K562 (cell line): ENCODE measurements at regions not wholly inside any gene's neighbourhood (a gene's known extent, or its start where the extent isn't known, plus 50 kb on each side); places are given as distances from the start of the nearest gene placed in this dataset.

Experiments
- COPS2 ChIP-seq: fragments of 450-650 bp; conservative IDR thresholded peaks from 2 replicates; pipeline ENCODE4 v1.6.1; 2016; ENCODE audit warnings: mild to moderate bottlenecking, moderate library complexity
- GABPA ChIP-seq: fragments of 200-800 bp; sonication (Bioruptor generic); conservative IDR thresholded peaks from 2 replicates; pipeline ENCODE4 v1.6.1; 2016; ENCODE audit warnings: low read depth, missing genetic modification characterization, missing compliant biosample characterization
- KAT2B ChIP-seq: IDR thresholded peaks from one replicate; pipeline ENCODE4 v1.6.1; 2012; ENCODE audit warnings: low read depth, mild to moderate bottlenecking, control low read depth, inconsistent platforms, low read length, moderate library complexity
- MAZ ChIP-seq, 2 experiments: fragments of 450-650 bp in 1 of 2; sonication (generic) in 1 of 2; formaldehyde crosslinking; IDR thresholded peaks in 1 of 2; conservative IDR thresholded peaks in 1 of 2; 2 replicates each; pipeline versions ENCODE4 v1.4.0 to v1.5.0; 2020; ENCODE audit warnings: mild to moderate bottlenecking in 1 of 2, missing genetic modification reagents in 1 of 2
- PBX2 ChIP-seq, 2 experiments: IDR thresholded peaks in 1 of 2; conservative IDR thresholded peaks in 1 of 2; 2 replicates each; pipeline ENCODE4 v1.6.1; 2016; ENCODE audit warnings: low read depth in 2 of 2, mild to moderate bottlenecking in 1 of 2, missing compliant biosample characterization in 1 of 2, missing genetic modification characterization in 1 of 2, moderate library complexity in 1 of 2
- PRPF4 ChIP-seq: fragments of 200-400 bp; formaldehyde crosslinking; IDR thresholded peaks from one replicate; pipeline ENCODE4 v1.6.1; 2017; ENCODE audit warnings: low read length, low read depth, mild to moderate bottlenecking; ENCODE audit not compliant: insufficient read depth, poor library complexity, severe bottlenecking
- ZNF444 ChIP-seq: fragments of 250-450 bp; sonication (Bioruptor Pico); IDR thresholded peaks from 2 replicates; pipeline ENCODE4 v1.4.0; 2020; ENCODE audit warnings: mild to moderate bottlenecking, moderate library complexity
- ZNF586 ChIP-seq: fragments of 450-650 bp; formaldehyde crosslinking; conservative IDR thresholded peaks from 2 replicates; pipeline ENCODE4 v1.4.0; 2020; ENCODE audit warnings: mild to moderate bottlenecking, moderate library complexity
- ZNF75A ChIP-seq: fragments of 450-650 bp; formaldehyde crosslinking; IDR thresholded peaks from 2 replicates; pipeline ENCODE4 v1.4.0; 2020; ENCODE audit warnings: mild to moderate bottlenecking

DNA sequence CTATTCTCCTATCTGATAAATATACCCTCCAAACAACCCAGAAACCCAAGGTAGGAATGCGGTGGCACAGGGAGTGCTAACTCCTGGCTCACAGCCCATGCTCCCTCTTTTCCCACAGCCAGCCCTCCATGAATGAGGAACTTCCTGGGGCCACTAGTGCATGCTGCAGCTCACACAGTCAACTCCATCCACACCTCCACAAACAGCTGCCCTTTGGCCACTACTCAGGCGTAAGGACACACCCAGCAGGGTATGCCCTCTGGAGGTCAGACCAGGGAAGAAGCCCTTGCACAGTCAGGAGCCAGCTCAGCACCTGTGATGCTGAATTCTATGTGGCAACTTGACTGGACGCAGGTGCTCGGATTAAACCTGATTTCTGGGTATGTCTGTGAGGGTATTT is 85.2 kb upstream of the PIK3CG start (continued):
- no peak for TF ChIP-seq MAZ (CRISPR knock-in tag; conservative IDR thresholded peaks at IDR 0.05 in 1 of 2, IDR thresholded peaks at IDR 0.05 in 1 of 2)
- no peak for TF ChIP-seq GABPA (tag)
- no peak for TF ChIP-seq ZNF586 (CRISPR knock-in tag)
- TF ChIP-seq KAT2B = no peak
- TF ChIP-seq PRPF4 = no peak
- TF ChIP-seq ZNF444 (CRISPR knock-in tag) = no peak
- peak; percentile 95 for TF ChIP-seq ZNF75A (CRISPR knock-in tag)
- no peak for TF ChIP-seq COPS2
- TF ChIP-seq PBX2 (CRISPR knock-in tag; IDR thresholded peaks at IDR 0.05; ENCODE audit: low read depth) = no peak
- 0 out of 2 replicates have a peak, but pooled peaks have one; percentile 16 for TF ChIP-seq PBX2 (tag; conservative IDR thresholded peaks at IDR 0.05; ENCODE audit: low read depth)
